ENCODE measurements at regions not wholly inside any gene's neighbourhood (a gene's known extent, or its start where the extent isn't known, plus 50 kb on each side); places are given as distances from the start of the nearest gene placed in this dataset.

DNA sequence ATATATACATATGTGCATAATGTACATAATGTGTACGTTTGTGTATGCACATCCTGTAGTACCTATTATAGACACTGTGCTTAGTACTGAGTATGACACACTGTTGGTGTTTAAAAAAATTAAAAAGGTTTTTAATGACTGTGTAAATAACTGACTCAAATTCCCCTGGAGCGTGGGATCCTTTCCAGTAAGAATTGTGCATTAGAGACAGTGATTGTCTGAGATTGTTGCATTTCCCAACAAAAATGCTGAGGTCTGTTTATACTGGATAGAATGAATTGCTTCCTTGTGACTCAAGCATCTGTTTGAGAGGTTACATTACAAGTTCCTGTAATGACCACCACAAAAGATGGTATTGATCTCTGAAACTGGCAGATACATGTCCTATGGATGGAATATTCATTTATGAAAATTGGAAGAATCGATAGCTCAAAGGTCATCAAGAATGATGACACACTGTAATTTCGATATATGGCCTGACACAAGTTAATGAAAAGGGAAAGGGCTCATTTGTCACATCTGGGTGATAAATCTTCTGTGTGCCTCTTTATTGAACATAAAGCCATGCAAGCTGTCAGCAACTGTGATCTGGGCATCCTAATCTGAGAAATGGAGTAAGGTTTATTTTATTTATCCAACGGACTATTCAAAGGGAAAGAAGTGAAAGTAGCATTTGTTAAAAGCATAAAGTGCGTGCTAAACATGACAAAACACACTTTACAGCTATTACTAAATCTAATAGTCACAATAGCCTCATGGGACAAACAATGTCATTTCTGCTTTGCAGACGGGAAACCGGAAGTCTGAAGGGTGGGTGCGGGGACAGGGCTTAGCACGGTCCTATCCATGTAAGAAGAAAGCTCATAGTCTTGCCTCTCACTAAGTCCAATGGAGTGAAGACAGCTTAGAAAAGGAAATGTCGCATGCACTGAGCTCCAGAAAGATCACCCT, 228.8 kb downstream of the CDH11 start:
- DNase-seq (ENCODE audit: low spot score): no peak

DNA sequence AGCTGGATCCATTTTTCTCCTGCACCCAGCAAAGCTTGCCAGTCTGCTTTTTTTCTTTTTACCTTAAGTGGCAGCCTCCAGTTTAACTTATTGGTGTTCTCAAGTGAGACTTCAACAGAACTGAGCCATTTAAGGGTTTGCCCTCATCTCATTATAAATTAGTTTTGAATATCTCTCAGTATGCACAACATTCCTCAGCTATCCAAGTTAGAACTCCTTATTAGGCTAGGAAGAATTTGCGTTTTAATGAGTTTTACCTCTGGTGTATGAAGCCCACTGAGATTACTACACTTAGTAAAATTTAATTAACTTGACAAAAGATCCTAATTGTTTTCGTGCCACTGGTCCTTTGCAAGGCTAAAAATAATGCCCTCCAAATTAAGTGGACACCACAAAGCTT, 232.4 kb downstream of the CDH11 start:
- no peak for DNase-seq (ENCODE audit: low spot score)

DNA sequence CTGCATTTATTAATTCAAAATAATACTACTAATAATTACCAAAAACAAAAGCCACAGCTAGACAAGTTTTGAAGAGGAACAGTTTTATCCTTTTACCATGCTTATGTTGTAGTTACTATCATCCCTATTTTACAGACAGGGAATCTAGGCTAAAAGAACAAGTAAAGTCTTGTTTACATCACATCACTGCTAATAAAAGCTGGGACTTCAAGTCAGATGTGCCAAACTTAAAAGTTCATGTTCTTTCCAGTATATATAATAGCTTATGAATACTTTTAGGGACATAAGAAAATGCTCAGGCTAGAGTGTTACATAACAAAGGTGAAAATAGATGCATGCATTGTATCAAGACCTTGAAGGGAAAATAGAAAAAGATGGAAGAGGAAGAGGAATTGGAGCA, 234.2 kb downstream of the CDH11 start:
- DNase-seq (ENCODE audit: low spot score): no peak

DNA sequence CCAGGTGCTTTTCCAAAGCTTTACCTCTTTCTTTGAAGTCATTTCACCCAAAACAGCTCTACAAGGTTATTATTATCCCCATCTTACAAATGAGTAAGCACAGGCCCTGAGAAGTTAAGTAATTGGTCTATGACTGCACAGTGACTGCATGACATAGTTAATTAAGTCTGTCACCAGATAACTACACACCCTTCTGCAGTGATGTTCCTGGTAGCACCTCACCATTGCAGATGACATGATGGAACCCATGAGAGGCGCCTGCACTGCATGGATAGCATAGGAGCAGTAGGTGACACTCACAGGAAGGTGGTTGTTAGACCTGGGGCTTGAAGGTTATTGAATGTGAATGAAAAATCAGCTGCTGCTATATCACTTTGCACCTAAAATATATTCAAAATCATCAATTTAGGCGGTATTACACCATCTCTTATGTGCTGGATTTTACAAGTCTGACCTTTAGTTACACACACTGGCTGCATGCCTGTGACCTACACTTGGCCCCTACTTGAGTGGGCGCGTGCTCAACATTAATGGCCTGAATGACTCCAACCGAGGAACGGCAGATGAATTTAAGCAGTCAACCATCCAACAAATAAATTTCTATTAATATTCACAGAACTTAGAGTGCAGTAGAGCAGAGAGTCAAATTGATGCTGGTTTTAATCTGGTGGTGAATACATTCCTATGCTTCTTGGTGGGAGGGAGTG, 239.6 kb downstream of the CDH11 start:
- no peak for DNase-seq (ENCODE audit: low spot score)

DNA sequence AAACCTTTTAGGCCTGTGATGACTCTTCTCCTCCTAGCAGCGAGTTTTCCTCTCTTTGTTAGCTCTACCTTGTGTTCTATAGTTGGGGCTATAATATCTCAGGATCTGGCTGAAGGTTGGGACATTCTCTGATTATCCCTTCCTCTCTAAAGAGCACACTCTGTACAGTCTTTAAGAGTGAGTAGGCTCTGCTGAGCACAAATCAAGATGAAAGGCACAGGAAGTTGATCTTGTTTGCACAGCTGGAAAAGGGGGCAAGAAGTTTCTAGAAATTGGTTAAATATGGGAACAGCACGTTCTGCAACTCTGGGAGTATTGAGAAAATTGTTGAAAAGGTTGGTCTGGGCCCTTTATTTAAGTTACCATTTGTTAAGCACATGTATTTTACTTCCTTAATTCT, 240.9 kb downstream of the CDH11 start:
- no peak for DNase-seq (ENCODE audit: low spot score)

DNA sequence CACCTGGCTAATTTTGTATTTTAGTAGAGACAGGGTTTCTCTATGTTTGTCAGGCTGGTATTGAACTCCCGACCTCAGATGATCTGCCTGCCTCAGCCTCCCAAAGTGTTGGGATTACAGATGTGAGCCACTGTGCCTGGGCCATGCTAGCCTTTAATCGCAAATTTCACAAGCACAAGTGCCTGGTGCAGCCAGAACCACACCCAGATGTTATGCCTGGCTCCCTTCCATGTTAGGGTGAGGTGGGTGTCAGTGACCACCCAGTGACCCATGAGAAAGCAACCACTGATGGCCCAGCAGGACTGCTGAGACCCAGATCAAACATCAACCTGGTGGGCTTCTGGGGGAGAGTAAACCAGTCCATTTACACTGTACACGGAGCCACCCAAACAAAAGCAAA, 241.9 kb downstream of the CDH11 start:
- DNase-seq (ENCODE audit: low spot score): no peak

DNA sequence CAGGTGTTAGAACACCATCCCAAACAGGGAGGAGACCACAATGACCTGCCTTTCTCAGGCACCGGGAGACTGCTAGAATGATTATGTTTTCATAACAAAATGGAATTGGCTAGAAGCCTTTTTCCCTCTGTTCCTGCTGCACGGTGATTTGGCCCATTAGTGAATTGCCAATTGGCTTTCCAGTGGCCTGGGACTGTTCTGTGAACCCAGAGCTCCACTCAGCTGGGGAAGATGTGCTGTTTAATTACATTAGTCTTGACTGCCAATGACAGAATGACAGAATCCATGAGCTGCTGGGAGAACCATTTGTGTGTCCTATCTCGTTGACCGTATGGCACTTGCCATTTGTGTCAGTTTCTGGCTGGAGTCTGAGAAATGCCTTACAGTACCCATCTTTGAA, 242.9 kb downstream of the CDH11 start:
- no peak for DNase-seq (ENCODE audit: low spot score)

DNA sequence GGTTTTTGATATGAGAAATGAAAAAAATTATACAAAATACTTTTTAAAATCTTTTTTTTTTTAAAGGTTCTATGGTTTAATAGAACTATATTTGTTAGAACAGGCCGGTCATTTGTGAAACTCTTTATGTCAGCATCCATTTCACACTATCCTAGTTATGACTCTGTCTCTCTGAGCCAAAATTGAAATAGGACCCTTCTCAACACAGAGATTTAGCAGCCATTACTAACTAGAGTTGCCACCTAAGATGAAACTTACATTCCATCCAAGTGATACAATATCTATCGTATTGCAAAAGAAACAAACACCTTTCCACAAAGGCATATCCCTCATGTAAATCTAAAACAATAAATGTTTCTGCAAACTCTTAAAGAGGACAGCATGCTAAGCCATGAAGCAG, 249.8 kb downstream of the CDH11 start:
- DNase-seq (ENCODE audit: low spot score): no peak

DNA sequence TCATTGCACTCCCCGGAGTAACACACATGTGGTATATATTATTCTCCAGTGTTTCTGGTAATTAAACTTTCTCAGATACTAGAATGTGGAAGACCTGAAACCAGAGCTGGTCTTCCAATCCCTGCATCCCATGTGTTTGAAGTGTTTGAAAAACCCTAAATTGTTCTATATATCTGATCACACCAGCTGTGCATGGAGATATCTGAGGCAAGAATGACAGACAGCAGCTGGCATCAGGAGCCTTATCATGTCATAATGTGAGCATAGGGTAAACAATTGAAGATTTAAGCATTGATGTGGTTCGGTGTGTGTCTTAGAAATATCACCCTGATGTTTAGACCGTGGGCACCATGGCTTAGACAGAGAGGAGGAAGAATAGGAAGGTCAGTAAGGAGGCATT, 251.0 kb downstream of the CDH11 start:
- DNase-seq (ENCODE audit: low spot score): no peak

DNA sequence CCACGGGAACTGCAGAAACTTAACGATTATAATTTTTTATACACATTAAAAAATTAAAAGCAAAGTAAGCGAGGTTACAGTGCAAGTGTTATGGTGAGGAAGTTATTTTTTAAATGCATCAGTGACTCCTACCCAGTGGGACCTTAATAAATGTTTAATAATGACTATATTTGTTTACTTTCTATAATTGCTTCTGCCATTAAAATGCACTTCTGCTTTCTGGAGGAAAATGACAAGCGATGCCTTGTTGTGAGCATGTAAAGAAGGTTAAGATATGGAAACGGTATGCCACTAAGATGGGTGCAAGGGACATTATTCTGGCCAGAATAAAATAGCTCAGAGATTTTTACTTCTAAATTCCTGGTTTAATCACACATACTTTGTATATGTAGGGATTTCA, 252.1 kb downstream of the CDH11 start:
- DNase-seq (ENCODE audit: low spot score): no peak

DNA sequence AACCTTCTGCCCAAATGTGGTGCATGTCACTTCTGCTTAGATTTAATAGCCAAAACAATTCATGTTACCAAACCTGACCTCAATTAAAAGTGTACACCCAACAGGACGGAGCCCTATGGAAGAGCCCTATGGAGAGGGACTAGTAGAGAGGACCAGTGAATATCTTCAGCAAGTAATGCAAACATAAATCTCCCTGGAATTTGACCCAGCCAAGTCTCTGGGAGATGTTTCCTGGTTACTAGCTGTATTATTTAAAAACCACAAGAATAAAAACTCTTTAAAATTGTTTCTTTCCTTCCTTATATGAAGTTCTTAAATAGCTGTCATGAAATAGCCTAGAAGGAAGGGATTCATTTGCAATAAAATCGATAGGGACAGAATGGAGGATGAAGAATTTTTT, 255.8 kb downstream of the CDH11 start:
- no peak for DNase-seq (ENCODE audit: low spot score)

DNA sequence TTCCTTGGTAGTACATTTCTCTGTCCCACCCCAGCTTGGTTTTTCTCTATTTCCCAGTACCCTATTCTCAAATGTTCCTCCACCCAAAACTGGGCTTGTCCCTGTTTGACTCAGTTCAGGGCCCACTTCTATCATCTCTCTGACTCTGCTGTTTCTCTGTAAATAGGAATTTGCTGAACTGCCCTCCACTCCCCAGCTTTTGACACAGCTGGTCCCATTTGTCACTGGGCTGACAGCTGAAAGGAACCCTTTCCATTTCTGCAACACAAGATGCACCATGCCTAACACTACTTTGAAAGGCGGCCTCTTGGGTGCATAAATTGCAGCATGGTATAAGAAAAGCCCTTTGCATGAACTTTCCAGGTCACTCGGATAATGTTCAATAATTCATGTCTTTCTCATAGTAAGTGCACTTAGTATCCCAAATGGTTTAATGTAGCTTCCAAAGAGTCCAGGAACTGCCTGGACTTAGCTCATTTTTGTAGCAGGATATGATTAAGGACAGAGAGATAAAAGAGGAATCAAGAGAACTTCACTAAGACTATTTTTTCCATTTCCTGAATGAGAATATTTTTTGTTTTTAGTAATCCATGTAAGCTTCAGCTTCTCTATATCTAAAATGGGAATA, 256.7 kb downstream of the CDH11 start:
- DNase-seq (ENCODE audit: low spot score): no peak

DNA sequence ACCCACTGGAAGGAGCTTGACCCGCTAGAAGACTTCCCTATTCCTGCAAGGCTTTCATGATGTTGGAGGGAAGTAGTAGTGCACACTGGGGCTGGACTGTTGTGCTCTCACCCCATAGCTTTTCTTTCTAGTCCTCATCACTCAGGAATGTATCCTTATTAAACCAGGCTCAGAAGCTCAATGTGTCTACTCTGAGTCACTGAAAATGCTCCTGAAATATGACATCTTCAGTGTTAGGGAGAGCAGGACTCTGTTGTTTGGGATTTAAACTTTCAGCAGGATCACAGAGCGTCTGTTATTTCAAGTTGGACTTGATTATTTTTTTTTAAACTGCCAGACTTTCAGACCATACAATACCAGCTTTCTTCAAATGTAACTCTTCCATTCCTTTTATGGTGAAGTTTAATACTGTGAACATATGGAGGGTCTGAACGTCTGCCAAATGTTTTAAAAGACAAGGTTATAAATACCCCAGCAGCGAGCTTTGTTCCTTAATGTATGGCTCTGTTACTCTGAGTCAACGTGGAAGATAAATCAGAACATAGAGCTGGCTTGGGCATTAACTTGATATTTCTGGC, 257.5 kb downstream of the CDH11 start:
- DNase-seq (ENCODE audit: low spot score): no peak

DNA sequence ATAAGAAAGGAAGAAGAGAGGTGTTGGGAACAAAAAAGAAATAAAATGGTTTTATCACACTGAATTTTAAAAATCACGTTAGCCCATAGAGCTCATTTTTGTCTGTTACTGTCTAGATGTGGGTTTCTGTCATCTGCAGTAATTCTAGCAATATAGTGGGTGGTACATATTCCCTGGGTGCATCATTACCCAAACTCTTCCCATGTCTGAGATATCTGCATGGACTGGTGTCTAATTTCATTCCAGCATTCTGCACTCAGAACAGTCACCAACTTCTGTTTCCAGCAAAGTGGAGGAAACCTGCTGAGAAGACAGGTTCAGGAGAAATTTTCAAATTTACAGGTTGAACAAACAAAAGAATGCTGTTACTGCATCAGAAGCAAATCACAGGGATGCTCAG, 263.8 kb downstream of the CDH11 start:
- no peak for DNase-seq (ENCODE audit: low spot score)

DNA sequence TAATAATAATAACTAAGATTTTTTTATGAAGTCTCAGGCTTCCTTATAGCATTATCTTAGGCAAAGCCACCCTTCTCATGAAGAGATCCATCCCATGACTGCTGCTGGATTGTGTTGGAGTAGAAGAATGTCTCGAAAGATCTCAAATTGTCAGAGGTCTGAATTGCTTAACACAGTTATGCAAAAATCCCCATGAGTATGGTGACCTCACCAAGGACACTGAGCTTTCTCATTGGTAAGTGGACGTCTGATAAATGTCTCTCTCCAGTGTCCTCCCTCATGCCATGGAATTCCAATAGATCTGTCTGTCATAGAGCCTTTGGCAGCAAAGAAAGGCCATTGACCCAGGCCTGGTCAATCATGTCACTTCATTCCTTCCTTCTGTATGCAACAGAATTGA, 264.5 kb downstream of the CDH11 start:
- no peak for DNase-seq (ENCODE audit: low spot score)

DNA sequence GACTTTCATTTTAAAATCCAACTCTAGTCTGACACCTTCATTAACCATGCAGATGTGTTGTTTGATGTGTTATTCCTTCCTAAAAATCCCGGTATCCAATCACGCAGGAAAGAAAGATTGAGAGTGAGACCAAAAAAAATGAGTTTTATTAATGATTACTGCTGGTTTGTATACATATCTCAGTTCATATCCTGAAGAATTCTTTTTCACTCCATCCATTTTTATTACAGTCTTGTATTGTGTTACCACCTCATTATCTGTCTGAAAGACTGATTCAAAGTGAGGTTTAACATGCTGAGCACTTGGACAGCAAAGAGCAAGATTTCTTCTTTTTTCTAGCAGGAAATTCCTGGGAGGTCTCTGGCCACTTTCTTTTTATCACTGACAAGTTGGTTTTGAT, 268.3 kb downstream of the CDH11 start:
- no peak for DNase-seq (ENCODE audit: low spot score)

DNA sequence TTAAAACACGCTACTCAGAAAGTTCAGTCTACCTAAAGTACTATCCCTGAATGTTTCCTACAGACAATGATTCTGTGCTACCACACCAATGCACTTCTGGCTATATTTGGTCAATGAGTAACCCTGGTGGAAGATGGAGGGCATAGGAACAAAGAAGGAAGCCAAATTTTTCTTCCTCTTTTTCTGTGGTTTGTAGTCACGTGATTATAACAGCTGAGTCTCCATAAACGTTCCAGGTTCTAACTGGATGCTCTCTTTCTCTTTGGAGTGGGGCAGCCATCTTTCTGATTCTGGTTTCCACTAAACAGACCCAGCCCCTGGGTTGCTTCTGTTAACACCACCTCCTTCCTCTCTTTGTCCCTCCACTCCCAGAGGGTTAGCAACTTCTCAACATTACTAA, 274.9 kb downstream of the CDH11 start:
- no peak for DNase-seq (ENCODE audit: low spot score)

DNA sequence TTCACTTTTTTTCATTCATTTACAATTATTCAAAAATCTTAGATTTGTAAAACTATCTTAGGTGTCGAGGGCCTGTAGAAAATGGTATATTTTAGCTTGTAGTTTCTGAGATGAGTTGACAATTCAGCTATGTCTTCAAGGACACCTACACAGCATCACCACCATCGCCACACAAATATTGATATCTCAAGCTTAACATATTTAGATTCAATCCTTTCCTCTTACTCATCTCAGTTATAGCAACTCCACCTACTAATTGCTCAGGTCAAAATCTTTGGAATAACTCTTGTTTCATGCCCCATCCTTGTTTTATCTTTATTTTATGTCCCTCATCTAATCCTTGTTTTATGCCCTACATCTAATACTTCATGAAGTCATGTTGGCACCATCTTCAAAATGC, 276.8 kb downstream of the CDH11 start:
- no peak for DNase-seq (ENCODE audit: low spot score)

DNA sequence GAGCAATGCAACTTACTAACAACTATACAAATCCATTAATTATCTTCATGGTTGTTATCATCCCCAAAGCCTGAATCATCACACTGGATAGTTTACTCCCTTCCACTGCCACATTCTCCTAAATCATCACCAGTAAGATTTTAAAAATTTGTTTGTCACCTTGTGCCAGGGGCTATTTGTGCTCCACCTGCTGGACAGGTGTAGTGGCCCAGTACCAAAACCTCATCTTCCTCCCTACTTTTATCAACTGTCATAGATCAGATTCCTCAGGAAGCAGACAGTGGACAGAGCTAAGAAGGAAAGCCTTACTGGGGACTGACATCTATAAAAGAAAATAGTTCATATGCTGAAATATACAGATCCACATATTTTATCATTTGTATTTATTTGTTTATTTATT, 280.4 kb downstream of the CDH11 start:
- no peak for DNase-seq (ENCODE audit: low spot score)

DNA sequence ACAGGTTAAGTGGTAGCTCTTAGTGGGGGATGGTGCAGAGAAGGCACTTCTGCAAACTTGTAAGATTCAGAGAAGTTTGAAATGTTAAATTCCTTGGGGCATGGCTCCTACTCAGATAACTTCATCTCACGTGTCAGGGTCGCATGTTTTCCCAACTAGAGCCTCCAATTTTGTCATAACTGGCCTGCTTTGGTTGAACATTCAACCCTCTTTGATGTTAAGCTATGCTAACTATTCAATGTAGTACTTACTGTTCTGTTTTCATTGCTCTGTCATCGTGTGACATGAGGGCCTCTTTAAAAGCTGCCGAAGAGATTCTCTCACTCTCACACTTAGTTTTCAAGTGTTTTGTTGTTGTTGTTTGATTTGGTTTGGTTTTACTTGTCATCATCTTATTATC, 280.8 kb downstream of the CDH11 start:
- no peak for DNase-seq (ENCODE audit: low spot score)

DNA sequence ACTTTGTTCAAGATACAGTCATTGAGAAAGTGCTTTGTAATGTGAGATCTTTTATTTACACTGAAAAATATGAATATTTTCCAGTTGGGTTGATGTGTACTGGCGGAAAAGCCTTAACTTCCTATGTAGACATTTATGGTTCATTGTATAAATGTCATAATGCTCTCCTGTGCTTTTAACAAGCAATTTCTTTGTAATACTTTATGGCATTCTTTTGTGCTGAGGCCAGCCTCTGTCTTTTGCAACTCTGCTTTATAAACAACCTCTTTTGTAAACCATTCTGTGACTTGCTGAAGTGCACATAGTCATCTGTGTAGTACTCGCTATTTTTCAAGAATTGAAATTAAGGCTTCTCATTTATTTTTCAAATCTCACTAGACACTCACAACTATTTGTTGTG, 291.2 kb downstream of the CDH11 start:
- no peak for DNase-seq (ENCODE audit: low spot score)

DNA sequence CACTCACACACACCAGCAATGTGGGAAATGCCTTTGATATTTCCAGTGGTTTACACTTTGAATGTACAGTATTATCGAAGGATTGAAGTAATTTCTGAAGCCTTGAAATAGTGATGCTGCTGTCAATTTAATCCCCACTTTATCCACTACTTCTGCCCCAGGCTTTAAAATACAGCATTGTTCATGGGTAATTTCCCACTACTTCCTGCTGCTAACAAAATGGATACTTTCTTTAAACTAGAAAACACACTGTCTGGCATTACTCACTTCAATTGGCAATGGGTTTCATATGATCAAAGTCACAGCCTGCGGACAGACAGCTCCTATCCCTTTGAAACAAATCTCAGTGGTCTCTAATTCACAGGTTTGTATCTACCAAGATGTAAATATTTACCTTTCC, 292.2 kb downstream of the CDH11 start:
- no peak for DNase-seq (ENCODE audit: low spot score)

DNA sequence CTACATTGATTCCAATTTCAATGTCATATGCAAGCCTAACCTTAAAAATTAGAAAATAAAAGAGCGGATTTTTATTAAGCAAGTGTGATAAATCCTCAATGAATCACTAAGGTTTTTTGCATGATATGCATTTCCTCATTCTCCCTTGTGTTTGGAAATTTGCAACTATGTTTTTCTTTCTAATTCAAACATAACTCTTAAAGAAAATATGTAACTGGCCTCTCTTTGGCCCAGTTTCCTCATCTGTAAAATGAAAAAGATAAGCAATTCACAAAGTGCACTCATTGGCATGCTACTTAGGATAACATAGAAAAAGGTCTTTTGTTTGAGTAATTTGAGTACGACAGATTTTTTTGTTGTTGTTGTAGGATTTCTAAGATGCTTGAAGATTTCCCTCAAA, 295.5 kb downstream of the CDH11 start:
- no peak for DNase-seq (ENCODE audit: low spot score)
